H9 (cell line): ENCODE measurements at regions not wholly inside any gene's neighbourhood (a gene's known extent, or its start where the extent isn't known, plus 50 kb on each side); places are given as distances from the start of the nearest gene placed in this dataset.

Experiments
- DNase-seq: peaks from one replicate; pipeline ENCODE4 v3.0.0-alpha.2; 2017
- H2AFZ ChIP-seq: one replicate; pipeline ENCODE4 v1.6.1; 2013; ENCODE audit warnings: mild to moderate bottlenecking, low read length, control low read depth, moderate library complexity
- H2AK5ac ChIP-seq: 2 replicates; pipeline ENCODE4 v1.6.1; 2013; ENCODE audit warnings: low read length, control low read depth, mixed read lengths; ENCODE audit not compliant: insufficient read length
- H2BK120ac ChIP-seq: one replicate; pipeline ENCODE4 v1.6.1; 2013; ENCODE audit warnings: low read depth, mild to moderate bottlenecking, low read length, control low read depth, inconsistent platforms; ENCODE audit not compliant: poor library complexity, severe bottlenecking
- H2BK12ac ChIP-seq: 2 replicates; pipeline ENCODE4 v1.6.1; 2013; ENCODE audit warnings: low read length, control low read depth, mixed read lengths, low read depth; ENCODE audit not compliant: insufficient read length
- H2BK15ac ChIP-seq: 2 replicates; pipeline ENCODE4 v1.6.1; 2013; ENCODE audit warnings: low read depth, low read length, control low read depth
- H2BK20ac ChIP-seq: one replicate; pipeline ENCODE4 v1.6.1; 2013; ENCODE audit warnings: low read depth, mild to moderate bottlenecking, low read length, control low read depth, inconsistent platforms; ENCODE audit not compliant: poor library complexity, severe bottlenecking
- H2BK5ac ChIP-seq: 2 replicates; pipeline ENCODE4 v1.6.1; 2013; ENCODE audit warnings: low read length, control low read depth, mixed read lengths; ENCODE audit not compliant: insufficient read length
- H3K14ac ChIP-seq: 2 replicates; pipeline ENCODE4 v1.6.1; 2013; ENCODE audit warnings: low read length, control low read depth; ENCODE audit not compliant: insufficient read depth
- H3K18ac ChIP-seq: 2 replicates; pipeline ENCODE4 v1.6.1; 2013; ENCODE audit warnings: low read depth, mild to moderate bottlenecking, mixed read lengths, low read length, control low read depth; ENCODE audit not compliant: insufficient read length
- H3K23ac ChIP-seq: 2 replicates; pipeline ENCODE4 v1.6.1; 2013; ENCODE audit warnings: low read length, control low read depth, mixed read lengths, low read depth; ENCODE audit not compliant: insufficient read length
- H3K23me2 ChIP-seq: 2 replicates; pipeline ENCODE4 v1.6.1; 2013; ENCODE audit warnings: low read depth, mild to moderate bottlenecking, mixed read lengths, low read length, control low read depth; ENCODE audit not compliant: insufficient read length, poor library complexity, severe bottlenecking
- H3K27ac ChIP-seq: 2 replicates; pipeline ENCODE4 v1.5.1; 2013; ENCODE audit warnings: low read length, control low read depth, mixed read lengths, low read depth; ENCODE audit not compliant: insufficient read length
- H3K27me3 ChIP-seq: 2 replicates; pipeline ENCODE4 v1.6.1; 2013; ENCODE audit warnings: low read length, control low read depth, inconsistent platforms; ENCODE audit not compliant: insufficient read depth
- H3K4ac ChIP-seq: 2 replicates; pipeline ENCODE4 v1.6.1; 2013; ENCODE audit warnings: low read depth, mild to moderate bottlenecking, control low read depth, inconsistent platforms, low read length, moderate library complexity
- H3K4me1 ChIP-seq: 2 replicates; pipeline ENCODE4 v1.6.1; 2013; ENCODE audit warnings: low read length, control low read depth, inconsistent platforms; ENCODE audit not compliant: insufficient read depth
- H3K4me2 ChIP-seq: 2 replicates; pipeline ENCODE4 v1.6.1; 2013; ENCODE audit warnings: low read length, control low read depth, mixed read lengths; ENCODE audit not compliant: insufficient read length, insufficient read depth
- H3K56ac ChIP-seq: 2 replicates; pipeline ENCODE4 v1.6.1; 2013; ENCODE audit warnings: low read depth, mild to moderate bottlenecking, mixed read lengths, low read length, control low read depth; ENCODE audit not compliant: insufficient read length
- H3K79me1 ChIP-seq: 2 replicates; pipeline ENCODE4 v1.6.1; 2013; ENCODE audit warnings: low read depth, mild to moderate bottlenecking, moderate library complexity, low read length, control low read depth, inconsistent platforms; ENCODE audit not compliant: insufficient read depth, poor library complexity, severe bottlenecking
- H3K79me2 ChIP-seq: 2 replicates; pipeline ENCODE4 v1.6.1; 2013; ENCODE audit warnings: low read length, control low read depth, inconsistent platforms; ENCODE audit not compliant: insufficient read depth
- H3K9ac ChIP-seq: 2 replicates; pipeline ENCODE4 v1.6.1; 2013; ENCODE audit warnings: low read length, control low read depth, mixed read lengths; ENCODE audit not compliant: insufficient read length; ENCODE audit errors: extremely low read depth
- H3K9me3 ChIP-seq: one replicate; pipeline ENCODE4 v1.6.1; 2013; ENCODE audit warnings: low read depth, low read length, inconsistent platforms; ENCODE audit not compliant: control insufficient read depth
- H3T11ph ChIP-seq: one replicate; pipeline ENCODE4 v1.6.1; 2013; ENCODE audit warnings: mild to moderate bottlenecking, low read length, control low read depth, inconsistent platforms
- H4K20me1 ChIP-seq: one replicate; pipeline ENCODE4 v1.6.1; 2013; ENCODE audit not compliant: control insufficient read depth, insufficient read length, insufficient read depth
- H4K5ac ChIP-seq: 2 replicates; pipeline ENCODE4 v1.6.1; 2013; ENCODE audit warnings: low read depth, mild to moderate bottlenecking, mixed read lengths, low read length, control low read depth; ENCODE audit not compliant: insufficient read length
- H4K8ac ChIP-seq: replicated peaks from 2 replicates; pipeline ENCODE4 v1.6.1; 2013; ENCODE audit warnings: low read length, control low read depth, mixed read lengths, low read depth; ENCODE audit not compliant: insufficient read length
- H4K91ac ChIP-seq: 2 replicates; pipeline ENCODE4 v1.6.1; 2013; ENCODE audit warnings: low read depth, mild to moderate bottlenecking, moderate library complexity, mixed read lengths, low read length, control low read depth; ENCODE audit not compliant: insufficient read length
- H3K27ac Mint-ChIP-seq, 3 experiments: 2 replicates in 2 of 3; 3 replicates in 1 of 3; pipeline ENCODE4 v1.8.0; 2020 to 2021; ENCODE audit warnings: mixed read lengths in 3 of 3, mild to moderate bottlenecking in 1 of 3, moderate library complexity in 1 of 3
- H3K27me3 Mint-ChIP-seq: 2 replicates; pipeline ENCODE4 v1.8.0; 2021; ENCODE audit warnings: low read depth, mild to moderate bottlenecking, moderate library complexity, mixed read lengths
- H3K36me3 Mint-ChIP-seq, 3 experiments: 2 replicates in 2 of 3; 3 replicates in 1 of 3; pipeline ENCODE4 v1.8.0; 2020 to 2021; ENCODE audit warnings: low read depth in 3 of 3, mixed read lengths in 3 of 3; ENCODE audit not compliant: insufficient read depth in 1 of 3
- H3K4me1 Mint-ChIP-seq, 2 experiments: 2 replicates each; pipeline ENCODE4 v1.8.0; 2020; ENCODE audit warnings: mixed read lengths in 2 of 2
- H3K4me3 Mint-ChIP-seq, 2 experiments: 2 replicates in 1 of 2; 3 replicates in 1 of 2; pipeline ENCODE4 v1.8.0; 2020 to 2021; ENCODE audit warnings: mild to moderate bottlenecking in 2 of 2, mixed read lengths in 2 of 2, moderate library complexity in 1 of 2
- H3K9me3 Mint-ChIP-seq, 2 experiments: 2 replicates in 1 of 2; 3 replicates in 1 of 2; pipeline ENCODE4 v1.8.0; 2020; ENCODE audit warnings: mild to moderate bottlenecking in 2 of 2, mixed read lengths in 2 of 2, moderate library complexity in 1 of 2
- WGBS: extraction: QIAGEN DNeasy Blood & Tissue Kit; methylation state at CpG from one replicate; pipeline ENCODE4 v1.1.7; 2013; ENCODE audit warnings: missing lambda C conversion rate, low lambda C conversion rate, mixed read lengths; ENCODE audit not compliant: insufficient read length; ENCODE audit errors: extremely low coverage; 5-methylcytosine and 5-hydroxymethylcytosine counted together
- TF ChIP-seq, protein P1 (sequence below): fragments of 200-600 bp; sonication (generic); conservative IDR thresholded peaks from 3 replicates; pipeline ENCODE4 v1.8.0; 2021; ENCODE audit warnings: antibody characterized with exemption, mild to moderate bottlenecking

DNA sequence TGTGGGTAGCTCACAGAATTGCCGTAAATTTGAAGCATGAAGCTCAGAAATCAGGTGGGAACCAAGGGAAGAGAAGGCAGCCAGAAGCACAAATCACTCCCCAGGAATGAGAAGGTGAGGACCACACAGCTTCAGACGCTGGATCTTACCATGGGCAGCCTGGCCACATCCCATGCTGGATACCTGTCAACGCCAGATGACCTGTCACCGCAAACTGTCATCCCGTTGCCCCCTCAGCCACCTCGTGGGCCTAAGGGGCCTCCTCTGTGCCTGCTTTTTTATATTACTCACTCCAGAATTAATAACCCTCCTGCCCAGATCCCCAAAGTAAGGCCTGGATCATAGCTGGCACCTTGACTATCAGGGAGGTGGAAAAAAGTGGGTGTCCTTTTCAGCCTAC is 82.3 kb upstream of the KCNK12 start:
- peaks cover 3 to 5% of the 10 kb centered on the region in 2 experiments; a peak in 2 of 5 replicates for H3K9me3 Mint-ChIP-seq
- Histone ChIP-seq H3K4me1 (peaks cover 3% of the 10 kb centered on the region; the same call in 1 of the 2 replicates), H2AK5ac (no peak overlapping the region), H3T11ph (no peak overlapping the region), H3K9me3 (no peaks in the 10 kb centered on the region), H3K4ac (no peak overlapping the region), H2BK5ac (no peak overlapping the region), H3K4me2 (no peak overlapping the region), H3K27ac (no peak overlapping the region), H4K91ac (no peak overlapping the region), H3K27me3 (no peaks in the 10 kb centered on the region), H2AFZ (no peak overlapping the region), H3K23ac (no peak overlapping the region), H2BK15ac (no peak overlapping the region), H4K5ac (no peak overlapping the region), H3K23me2 (no peaks in the 10 kb centered on the region), H3K56ac (no peak overlapping the region), H4K20me1 (no peaks in the 10 kb centered on the region), H3K9ac (no peak overlapping the region), H3K18ac (no peak overlapping the region), H3K14ac (no peak overlapping the region), H4K8ac (no peak overlapping the region), H2BK12ac (no peak overlapping the region), H2BK120ac (no peak overlapping the region), H3K79me1 (no peaks in the 10 kb centered on the region), H2BK20ac (no peak overlapping the region), H3K79me2 (no peaks in the 10 kb centered on the region)
- H3K4me3 Mint-ChIP-seq, result no peak overlapping the region
- H3K36me3 Mint-ChIP-seq, result peaks cover 0 to 6% (median 6%) of the 10 kb centered on the region in 3 experiments; a peak in 3 of 7 replicates
- no peak overlapping the region for H3K27ac Mint-ChIP-seq
- DNase-seq, result no peak
- TF ChIP-seq, protein P1, sequence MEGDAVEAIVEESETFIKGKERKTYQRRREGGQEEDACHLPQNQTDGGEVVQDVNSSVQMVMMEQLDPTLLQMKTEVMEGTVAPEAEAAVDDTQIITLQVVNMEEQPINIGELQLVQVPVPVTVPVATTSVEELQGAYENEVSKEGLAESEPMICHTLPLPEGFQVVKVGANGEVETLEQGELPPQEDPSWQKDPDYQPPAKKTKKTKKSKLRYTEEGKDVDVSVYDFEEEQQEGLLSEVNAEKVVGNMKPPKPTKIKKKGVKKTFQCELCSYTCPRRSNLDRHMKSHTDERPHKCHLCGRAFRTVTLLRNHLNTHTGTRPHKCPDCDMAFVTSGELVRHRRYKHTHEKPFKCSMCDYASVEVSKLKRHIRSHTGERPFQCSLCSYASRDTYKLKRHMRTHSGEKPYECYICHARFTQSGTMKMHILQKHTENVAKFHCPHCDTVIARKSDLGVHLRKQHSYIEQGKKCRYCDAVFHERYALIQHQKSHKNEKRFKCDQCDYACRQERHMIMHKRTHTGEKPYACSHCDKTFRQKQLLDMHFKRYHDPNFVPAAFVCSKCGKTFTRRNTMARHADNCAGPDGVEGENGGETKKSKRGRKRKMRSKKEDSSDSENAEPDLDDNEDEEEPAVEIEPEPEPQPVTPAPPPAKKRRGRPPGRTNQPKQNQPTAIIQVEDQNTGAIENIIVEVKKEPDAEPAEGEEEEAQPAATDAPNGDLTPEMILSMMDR, result no peak
- no peaks in the 10 kb centered on the region for H3K27me3 Mint-ChIP-seq
- no CpG with 5 or more reads among the region's 6 CpGs for WGBS
- H3K4me1 Mint-ChIP-seq, result peaks cover 32 to 36% of the 10 kb centered on the region in 2 experiments
